Liver (tissue), 7 donors: ENCODE measurements at regions not wholly inside any gene's neighbourhood (a gene's known extent, or its start where the extent isn't known, plus 50 kb on each side); places are given as distances from the start of the nearest gene placed in this dataset.

ENCODE experiments used
- DNase-seq: peaks from one replicate; pipeline ENCODE4 v3.0.0-alpha.2; 2017; ENCODE audit warnings: low spot score
- H3K27ac ChIP-seq, 2 donors: one replicate each; pipeline ENCODE4 v1.7.0; 2013; ENCODE audit warnings: inconsistent platforms in 2 of 2, low read length in 2 of 2, control low read depth in 1 of 2, low read depth in 1 of 2, mild to moderate bottlenecking in 1 of 2
- H3K27me3 ChIP-seq, 4 donors: one replicate each; pipeline versions ENCODE4 v1.6.1 to v1.7.0; 2013; ENCODE audit warnings: low read length in 3 of 4, inconsistent platforms in 1 of 4, mild to moderate bottlenecking in 1 of 4, moderate library complexity in 1 of 4; ENCODE audit not compliant: control insufficient read depth in 4 of 4, insufficient read depth in 4 of 4
- H3K36me3 ChIP-seq, 4 donors: one replicate each; pipeline versions ENCODE4 v1.6.1 to v1.7.0; 2013; ENCODE audit warnings: low read length in 3 of 4, mild to moderate bottlenecking in 3 of 4, low read depth in 1 of 4, moderate library complexity in 1 of 4; ENCODE audit not compliant: control insufficient read depth in 4 of 4, insufficient read depth in 3 of 4
- H3K4me1 ChIP-seq, 4 donors: one replicate each; pipeline versions ENCODE4 v1.6.1 to v1.7.0; 2013; ENCODE audit warnings: low read length in 3 of 4, mild to moderate bottlenecking in 3 of 4, moderate library complexity in 1 of 4; ENCODE audit not compliant: control insufficient read depth in 4 of 4, insufficient read depth in 4 of 4
- H3K4me3 ChIP-seq, 3 donors: one replicate each; pipeline versions ENCODE4 v1.6.1 to v1.7.0; 2013; ENCODE audit warnings: low read length in 3 of 3, control low read depth in 1 of 3, low read depth in 1 of 3, mild to moderate bottlenecking in 1 of 3
- H3K9ac ChIP-seq, 2 donors: one replicate each; pipeline ENCODE4 v1.7.0; 2013; ENCODE audit warnings: low read length in 2 of 2, mild to moderate bottlenecking in 2 of 2, moderate library complexity in 2 of 2, control low read depth in 1 of 2, low read depth in 1 of 2
- H3K9me3 ChIP-seq, 4 donors: one replicate each; pipeline versions ENCODE4 v1.6.1 to v1.7.0; 2013; ENCODE audit warnings: low read length in 3 of 4; ENCODE audit not compliant: control insufficient read depth in 4 of 4
- EGR1 ChIP-seq, 2 donors: IDR thresholded peaks; 2 replicates each; pipeline ENCODE4 v1.6.1; 2016 to 2018; ENCODE audit warnings: antibody characterized with exemption in 2 of 2, low read depth in 2 of 2
- FOXA1 ChIP-seq: IDR thresholded peaks from 2 replicates; pipeline ENCODE4 v1.6.1; 2016; ENCODE audit warnings: antibody characterized with exemption
- FOXA2 ChIP-seq: IDR thresholded peaks from 2 replicates; pipeline ENCODE4 v1.6.1; 2016; ENCODE audit warnings: antibody characterized with exemption
- GABPA ChIP-seq, 2 donors: IDR thresholded peaks in 1 of 2; conservative IDR thresholded peaks in 1 of 2; 2 replicates each; pipeline ENCODE4 v1.6.1; 2016; ENCODE audit warnings: antibody characterized with exemption in 2 of 2, mild to moderate bottlenecking in 1 of 2, moderate library complexity in 1 of 2
- HNF4A ChIP-seq, 2 donors: conservative IDR thresholded peaks; 2 replicates each; pipeline ENCODE4 v1.6.1; 2016; ENCODE audit warnings: antibody characterized with exemption in 2 of 2, mild to moderate bottlenecking in 2 of 2
- JUND ChIP-seq, 2 donors: IDR thresholded peaks; 2 replicates each; pipeline ENCODE4 v1.6.1; 2016; ENCODE audit warnings: antibody characterized with exemption in 2 of 2
- NR2F2 ChIP-seq: IDR thresholded peaks from 2 replicates; pipeline ENCODE4 v1.6.1; 2016; ENCODE audit warnings: antibody characterized with exemption
- RXRA ChIP-seq, 2 donors: IDR thresholded peaks; 2 replicates each; pipeline ENCODE4 v1.6.1; 2017 to 2018; ENCODE audit warnings: antibody characterized with exemption in 2 of 2, mild to moderate bottlenecking in 1 of 2
- SP1 ChIP-seq: IDR thresholded peaks from 2 replicates; pipeline ENCODE4 v1.6.1; 2018; ENCODE audit warnings: antibody characterized with exemption, mild to moderate bottlenecking
- TAF1 ChIP-seq: conservative IDR thresholded peaks from 2 replicates; pipeline ENCODE4 v1.6.1; 2016; ENCODE audit warnings: antibody characterized with exemption, mild to moderate bottlenecking
- YY1 ChIP-seq: IDR thresholded peaks from 2 replicates; pipeline ENCODE4 v1.6.1; 2016; ENCODE audit warnings: antibody characterized with exemption, mild to moderate bottlenecking
- WGBS: extraction: QIAGEN DNeasy Blood & Tissue Kit; methylation state at CpG from one replicate; pipeline ENCODE4 v1.1.7; 2013; 5-methylcytosine and 5-hydroxymethylcytosine counted together
- TF ChIP-seq, protein P1 (sequence below): IDR thresholded peaks from 2 replicates; pipeline ENCODE4 v1.6.1; 2016; ENCODE audit warnings: antibody characterized with exemption
- TF ChIP-seq, protein P2 (sequence below): IDR thresholded peaks from 2 replicates; pipeline ENCODE4 v1.6.1; 2016; ENCODE audit warnings: antibody characterized with exemption, mild to moderate bottlenecking
- TF ChIP-seq, protein P3 (sequence below): IDR thresholded peaks from 2 replicates; pipeline ENCODE4 v1.6.1; 2016; ENCODE audit warnings: antibody characterized with exemption
- TF ChIP-seq, protein P4 (sequence below): IDR thresholded peaks from 2 replicates; pipeline ENCODE4 v1.6.1; 2016; ENCODE audit warnings: antibody characterized with exemption
- donor health status: healthy.
- donor health status: healthy.
- donor health status: healthy.
- donor health status: healthy.

DNA sequence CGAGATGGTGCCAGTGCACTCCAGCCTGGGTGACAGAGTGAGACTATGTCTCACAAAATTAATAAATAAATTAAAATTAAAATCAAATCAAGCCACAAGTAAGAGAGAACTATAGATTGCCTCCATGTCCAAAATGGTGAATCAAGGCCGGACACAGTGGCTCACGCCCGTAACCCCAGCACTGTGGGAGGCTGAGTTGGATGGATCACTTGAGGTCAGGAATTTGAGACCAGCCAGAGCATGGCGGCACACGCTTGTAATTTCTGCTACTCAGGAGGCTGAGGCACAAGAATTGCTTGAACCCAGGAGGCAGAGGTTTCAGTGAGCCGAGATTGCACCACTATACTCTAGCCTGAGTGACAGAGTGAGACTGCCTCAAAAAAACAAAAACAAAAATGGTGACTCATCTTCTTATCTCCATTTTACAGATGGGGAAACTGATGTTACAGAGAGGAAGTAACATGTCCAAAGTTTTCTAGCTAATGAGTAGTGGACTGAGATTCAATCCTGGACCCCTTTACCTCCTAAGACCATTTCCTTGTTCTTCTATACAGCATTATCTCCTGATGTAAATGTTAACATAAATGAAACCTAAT lies 99.0 kb upstream of the HNRNPU start:
- H3K4me3 ChIP-seq = no peak overlapping the region
- H3K27me3 ChIP-seq = no peaks in the 10 kb centered on the region
- WGBS = 97% methylated on average over 7 of the region's 7 CpGs
- no peaks in the 10 kb centered on the region for H3K9me3 ChIP-seq
- TF ChIP-seq GABPA (IDR thresholded peaks at IDR 0.05 in 1 of 2, conservative IDR thresholded peaks at IDR 0.05 in 1 of 2) (no peak), NR2F2 (no peak), SP1 (no peak), JUND (IDR thresholded peaks at IDR 0.05) (no peak), YY1 (no peak), HNF4A (conservative IDR thresholded peaks at IDR 0.05) (no peak), TAF1 (no peak)
- TF ChIP-seq, protein P1, sequence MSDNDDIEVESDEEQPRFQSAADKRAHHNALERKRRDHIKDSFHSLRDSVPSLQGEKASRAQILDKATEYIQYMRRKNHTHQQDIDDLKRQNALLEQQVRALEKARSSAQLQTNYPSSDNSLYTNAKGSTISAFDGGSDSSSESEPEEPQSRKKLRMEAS = no peak
- TF ChIP-seq, protein P2, sequence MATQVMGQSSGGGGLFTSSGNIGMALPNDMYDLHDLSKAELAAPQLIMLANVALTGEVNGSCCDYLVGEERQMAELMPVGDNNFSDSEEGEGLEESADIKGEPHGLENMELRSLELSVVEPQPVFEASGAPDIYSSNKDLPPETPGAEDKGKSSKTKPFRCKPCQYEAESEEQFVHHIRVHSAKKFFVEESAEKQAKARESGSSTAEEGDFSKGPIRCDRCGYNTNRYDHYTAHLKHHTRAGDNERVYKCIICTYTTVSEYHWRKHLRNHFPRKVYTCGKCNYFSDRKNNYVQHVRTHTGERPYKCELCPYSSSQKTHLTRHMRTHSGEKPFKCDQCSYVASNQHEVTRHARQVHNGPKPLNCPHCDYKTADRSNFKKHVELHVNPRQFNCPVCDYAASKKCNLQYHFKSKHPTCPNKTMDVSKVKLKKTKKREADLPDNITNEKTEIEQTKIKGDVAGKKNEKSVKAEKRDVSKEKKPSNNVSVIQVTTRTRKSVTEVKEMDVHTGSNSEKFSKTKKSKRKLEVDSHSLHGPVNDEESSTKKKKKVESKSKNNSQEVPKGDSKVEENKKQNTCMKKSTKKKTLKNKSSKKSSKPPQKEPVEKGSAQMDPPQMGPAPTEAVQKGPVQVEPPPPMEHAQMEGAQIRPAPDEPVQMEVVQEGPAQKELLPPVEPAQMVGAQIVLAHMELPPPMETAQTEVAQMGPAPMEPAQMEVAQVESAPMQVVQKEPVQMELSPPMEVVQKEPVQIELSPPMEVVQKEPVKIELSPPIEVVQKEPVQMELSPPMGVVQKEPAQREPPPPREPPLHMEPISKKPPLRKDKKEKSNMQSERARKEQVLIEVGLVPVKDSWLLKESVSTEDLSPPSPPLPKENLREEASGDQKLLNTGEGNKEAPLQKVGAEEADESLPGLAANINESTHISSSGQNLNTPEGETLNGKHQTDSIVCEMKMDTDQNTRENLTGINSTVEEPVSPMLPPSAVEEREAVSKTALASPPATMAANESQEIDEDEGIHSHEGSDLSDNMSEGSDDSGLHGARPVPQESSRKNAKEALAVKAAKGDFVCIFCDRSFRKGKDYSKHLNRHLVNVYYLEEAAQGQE = no peak
- TF ChIP-seq, protein P3, sequence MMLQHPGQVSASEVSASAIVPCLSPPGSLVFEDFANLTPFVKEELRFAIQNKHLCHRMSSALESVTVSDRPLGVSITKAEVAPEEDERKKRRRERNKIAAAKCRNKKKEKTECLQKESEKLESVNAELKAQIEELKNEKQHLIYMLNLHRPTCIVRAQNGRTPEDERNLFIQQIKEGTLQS = no peak
- H3K27ac ChIP-seq = no peak overlapping the region
- H3K9ac ChIP-seq = no peak overlapping the region
- no peaks in the 10 kb centered on the region for H3K4me1 ChIP-seq
- H3K36me3 ChIP-seq = no peaks in the 10 kb centered on the region
- no peak for DNase-seq

DNA sequence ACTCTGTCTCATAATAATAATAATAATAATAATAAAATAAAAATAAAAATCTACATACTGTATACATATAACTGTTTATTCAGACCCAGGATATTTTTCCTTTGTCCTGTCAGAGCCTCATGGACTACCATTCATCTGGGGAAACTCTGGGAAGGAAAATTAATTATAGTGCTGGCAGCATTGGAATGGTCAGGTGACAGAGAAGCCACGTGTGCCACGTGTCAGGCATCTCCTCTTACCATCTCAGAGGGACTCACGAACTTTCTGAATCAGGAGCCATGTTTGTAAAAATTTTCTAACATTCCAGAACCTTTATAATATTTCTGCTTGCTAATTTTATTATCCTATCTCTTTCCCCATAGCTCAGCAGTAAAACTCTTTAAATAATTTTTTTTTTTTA lies 97.8 kb upstream of the HNRNPU start:
- Histone ChIP-seq H3K9me3 (no peaks in the 10 kb centered on the region), H3K27ac (no peak overlapping the region), H3K9ac (no peak overlapping the region), H3K27me3 (no peaks in the 10 kb centered on the region), H3K4me3 (no peak overlapping the region), H3K4me1 (no peaks in the 10 kb centered on the region), H3K36me3 (no peaks in the 10 kb centered on the region)
- 76% methylated on average over 3 of the region's 3 CpGs for WGBS
- DNase-seq = no peak
- TF ChIP-seq FOXA1 (no peak), TAF1 (no peak), FOXA2 (no peak), SP1 (no peak), RXRA (IDR thresholded peaks at IDR 0.05) (no peak), HNF4A (conservative IDR thresholded peaks at IDR 0.05) (no peak), EGR1 (IDR thresholded peaks at IDR 0.05; ENCODE audit: low read depth in 2 of 2) (no peak)
- TF ChIP-seq, protein P1 = no peak
- TF ChIP-seq, protein P4, sequence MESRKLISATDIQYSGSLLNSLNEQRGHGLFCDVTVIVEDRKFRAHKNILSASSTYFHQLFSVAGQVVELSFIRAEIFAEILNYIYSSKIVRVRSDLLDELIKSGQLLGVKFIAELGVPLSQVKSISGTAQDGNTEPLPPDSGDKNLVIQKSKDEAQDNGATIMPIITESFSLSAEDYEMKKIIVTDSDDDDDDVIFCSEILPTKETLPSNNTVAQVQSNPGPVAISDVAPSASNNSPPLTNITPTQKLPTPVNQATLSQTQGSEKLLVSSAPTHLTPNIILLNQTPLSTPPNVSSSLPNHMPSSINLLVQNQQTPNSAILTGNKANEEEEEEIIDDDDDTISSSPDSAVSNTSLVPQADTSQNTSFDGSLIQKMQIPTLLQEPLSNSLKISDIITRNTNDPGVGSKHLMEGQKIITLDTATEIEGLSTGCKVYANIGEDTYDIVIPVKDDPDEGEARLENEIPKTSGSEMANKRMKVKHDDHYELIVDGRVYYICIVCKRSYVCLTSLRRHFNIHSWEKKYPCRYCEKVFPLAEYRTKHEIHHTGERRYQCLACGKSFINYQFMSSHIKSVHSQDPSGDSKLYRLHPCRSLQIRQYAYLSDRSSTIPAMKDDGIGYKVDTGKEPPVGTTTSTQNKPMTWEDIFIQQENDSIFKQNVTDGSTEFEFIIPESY = no peak
